Osteocyte (in vitro differentiated cells): ENCODE measurements at regions not wholly inside any gene's neighbourhood (a gene's known extent, or its start where the extent isn't known, plus 50 kb on each side); places are given as distances from the start of the nearest gene placed in this dataset.

ENCODE experiments used
- DNase-seq: peaks from one replicate; pipeline ENCODE4 v3.0.0; 2021; ENCODE audit warnings: mixed read lengths; ENCODE audit not compliant: unreplicated experiment; ENCODE audit errors: extremely low spot score
- H3K27ac Mint-ChIP-seq: one replicate; pipeline ENCODE4 v1.8.0; 2021; ENCODE audit warnings: mild to moderate bottlenecking, mixed read lengths; ENCODE audit not compliant: unreplicated experiment
- H3K27me3 Mint-ChIP-seq: one replicate; pipeline ENCODE4 v1.8.0; 2021; ENCODE audit warnings: mixed read lengths; ENCODE audit not compliant: unreplicated experiment
- H3K36me3 Mint-ChIP-seq: one replicate; pipeline ENCODE4 v1.8.0; 2021; ENCODE audit warnings: mixed read lengths; ENCODE audit not compliant: unreplicated experiment
- H3K4me1 Mint-ChIP-seq: one replicate; pipeline ENCODE4 v1.8.0; 2021; ENCODE audit warnings: mixed read lengths; ENCODE audit not compliant: unreplicated experiment
- H3K4me3 Mint-ChIP-seq: one replicate; pipeline ENCODE4 v1.8.0; 2021; ENCODE audit warnings: mild to moderate bottlenecking, moderate library complexity, mixed read lengths; ENCODE audit not compliant: unreplicated experiment
- H3K9me3 Mint-ChIP-seq: one replicate; pipeline ENCODE4 v1.8.0; 2021; ENCODE audit warnings: mixed read lengths; ENCODE audit not compliant: unreplicated experiment
- TF ChIP-seq, protein P1 (sequence below): fragments of 200-600 bp; sonication (generic); IDR thresholded peaks from 2 replicates; pipeline ENCODE4 v1.5.0; 2021; ENCODE audit warnings: antibody characterized with exemption, mild to moderate bottlenecking, moderate library complexity

DNA sequence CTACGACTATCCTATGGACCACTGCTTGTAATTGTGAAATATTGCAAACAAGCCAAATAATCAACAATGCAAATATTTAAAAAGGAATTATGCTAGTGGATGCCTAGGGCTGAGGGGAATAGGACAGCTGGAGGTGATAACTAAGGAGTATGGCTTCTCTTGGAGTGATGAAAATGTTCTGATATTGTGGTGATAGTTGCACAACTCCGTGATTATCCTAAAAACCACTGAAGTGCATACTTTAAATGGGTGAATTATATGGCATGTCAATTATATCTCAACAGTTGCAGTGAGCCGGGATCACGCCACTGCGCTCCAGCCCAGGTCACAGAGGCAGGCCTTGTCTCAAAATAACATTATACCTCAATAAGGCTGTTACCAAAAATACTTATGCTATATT is 125.1 kb upstream of the SH3BP4 start:
- peaks cover 2% of the 10 kb centered on the region for H3K36me3 Mint-ChIP-seq
- no peaks in the 10 kb centered on the region for H3K9me3 Mint-ChIP-seq
- no peak for DNase-seq
- peaks cover 3% of the 10 kb centered on the region for H3K27me3 Mint-ChIP-seq
- peaks cover 21% of the 10 kb centered on the region for H3K4me1 Mint-ChIP-seq
- TF ChIP-seq, protein P1, sequence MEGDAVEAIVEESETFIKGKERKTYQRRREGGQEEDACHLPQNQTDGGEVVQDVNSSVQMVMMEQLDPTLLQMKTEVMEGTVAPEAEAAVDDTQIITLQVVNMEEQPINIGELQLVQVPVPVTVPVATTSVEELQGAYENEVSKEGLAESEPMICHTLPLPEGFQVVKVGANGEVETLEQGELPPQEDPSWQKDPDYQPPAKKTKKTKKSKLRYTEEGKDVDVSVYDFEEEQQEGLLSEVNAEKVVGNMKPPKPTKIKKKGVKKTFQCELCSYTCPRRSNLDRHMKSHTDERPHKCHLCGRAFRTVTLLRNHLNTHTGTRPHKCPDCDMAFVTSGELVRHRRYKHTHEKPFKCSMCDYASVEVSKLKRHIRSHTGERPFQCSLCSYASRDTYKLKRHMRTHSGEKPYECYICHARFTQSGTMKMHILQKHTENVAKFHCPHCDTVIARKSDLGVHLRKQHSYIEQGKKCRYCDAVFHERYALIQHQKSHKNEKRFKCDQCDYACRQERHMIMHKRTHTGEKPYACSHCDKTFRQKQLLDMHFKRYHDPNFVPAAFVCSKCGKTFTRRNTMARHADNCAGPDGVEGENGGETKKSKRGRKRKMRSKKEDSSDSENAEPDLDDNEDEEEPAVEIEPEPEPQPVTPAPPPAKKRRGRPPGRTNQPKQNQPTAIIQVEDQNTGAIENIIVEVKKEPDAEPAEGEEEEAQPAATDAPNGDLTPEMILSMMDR = no peak
- no peak overlapping the region for H3K27ac Mint-ChIP-seq
- H3K4me3 Mint-ChIP-seq = no peak overlapping the region

- TF ChIP-seq, protein P1 = no peak
- Mint-ChIP-seq H3K9me3 (no peaks in the 10 kb centered on the region), H3K4me3 (no peak overlapping the region), H3K27me3 (no peaks in the 10 kb centered on the region), H3K27ac (no peak overlapping the region), H3K36me3 (no peaks in the 10 kb centered on the region), H3K4me1 (peaks cover 20% of the 10 kb centered on the region)
- DNase-seq = no peak
These were observed 126.2 kb upstream of the SH3BP4 start for GRCh38 chr2:234825616-234826015.

GRCh38 chr2:234823877-234824376 is 127.9 kb upstream of the SH3BP4 start:
- Mint-ChIP-seq H3K27me3 (no peaks in the 10 kb centered on the region), H3K9me3 (no peaks in the 10 kb centered on the region), H3K4me1 (peaks cover 15% of the 10 kb centered on the region), H3K4me3 (no peak overlapping the region), H3K27ac (no peak overlapping the region), H3K36me3 (no peaks in the 10 kb centered on the region)
- DNase-seq = no peak
- TF ChIP-seq, protein P1 = no peak

DNA sequence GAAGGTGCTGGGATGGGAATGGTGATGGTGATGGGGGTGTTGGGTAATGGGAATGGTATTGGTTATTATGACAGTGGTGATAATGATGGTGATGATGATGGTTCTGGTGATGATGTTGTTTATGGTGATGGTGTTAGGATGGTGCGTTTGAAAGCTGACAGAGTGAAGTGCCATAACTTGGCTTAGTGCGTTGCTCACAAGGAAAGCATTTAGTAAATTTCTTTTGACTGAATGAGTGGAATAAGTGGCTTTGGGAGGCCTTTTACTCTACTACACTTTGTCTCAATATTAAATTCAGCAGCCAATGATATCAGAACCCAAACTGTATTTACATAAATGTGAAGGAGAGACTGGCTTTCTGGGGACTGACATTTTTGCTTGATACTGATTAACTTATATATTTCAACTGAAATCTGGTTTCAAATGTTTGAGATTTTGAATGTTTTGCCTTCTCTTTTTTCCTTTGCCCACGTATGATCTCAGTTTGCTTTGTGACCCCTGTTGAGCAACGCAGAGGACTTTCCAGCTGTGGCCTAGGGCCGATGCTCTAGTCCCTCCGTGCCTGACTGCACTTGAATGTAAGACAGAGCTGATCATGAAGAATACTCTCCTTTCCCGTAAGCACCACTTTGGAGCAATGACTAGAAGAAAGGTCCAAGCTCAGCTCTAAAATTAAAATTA is 128.5 kb upstream of the SH3BP4 start:
- Mint-ChIP-seq H3K27me3 (no peaks in the 10 kb centered on the region), H3K9me3 (no peaks in the 10 kb centered on the region)

DNA sequence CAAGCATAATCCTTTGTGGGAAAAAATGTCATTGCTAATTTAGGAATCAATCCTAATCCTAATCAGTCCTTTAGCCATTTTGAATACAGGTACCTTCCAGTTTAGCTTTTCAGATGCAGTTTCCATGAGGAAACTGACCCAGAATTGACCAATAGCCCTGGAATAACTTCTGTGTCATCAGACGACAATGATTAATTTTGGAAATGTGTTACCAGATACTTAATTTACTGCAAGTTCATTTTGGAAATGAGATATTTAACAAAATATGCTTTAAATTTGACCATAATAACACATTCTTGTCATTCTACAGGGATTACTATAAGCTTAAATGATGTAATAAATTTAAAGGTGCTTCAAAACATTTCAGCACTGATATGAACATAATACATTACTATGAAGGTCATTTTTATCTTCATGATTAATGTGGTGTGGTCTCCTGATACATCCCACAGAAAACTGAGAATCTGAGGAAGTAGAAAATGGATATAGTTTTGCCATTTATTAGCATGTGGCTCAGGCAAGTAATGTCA is 129.8 kb upstream of the SH3BP4 start:
- Mint-ChIP-seq H3K27me3 (no peaks in the 10 kb centered on the region), H3K36me3 (no peaks in the 10 kb centered on the region)
- no peak for DNase-seq

More for the DNA sequence above, 128.5 kb upstream of the SH3BP4 start:
- DNase-seq = no peak
- TF ChIP-seq, protein P1 = no peak
- Mint-ChIP-seq H3K27ac (no peak overlapping the region), H3K4me3 (no peak overlapping the region), H3K36me3 (no peaks in the 10 kb centered on the region), H3K4me1 (peaks cover 12% of the 10 kb centered on the region)

More for the DNA sequence above, 129.8 kb upstream of the SH3BP4 start:
- Mint-ChIP-seq H3K9me3 (no peaks in the 10 kb centered on the region), H3K4me1 (peaks cover 15% of the 10 kb centered on the region), H3K27ac (no peak overlapping the region), H3K4me3 (no peak overlapping the region)
- TF ChIP-seq, protein P1 = no peak
